D721Med (cell line): ENCODE measurements at regions not wholly inside any gene's neighbourhood (a gene's known extent, or its start where the extent isn't known, plus 50 kb on each side); places are given as distances from the start of the nearest gene placed in this dataset.
"Not testable (repeated sequence)": the region's sequence is repeated elsewhere in the genome, so short reads cannot be mapped to it uniquely, and the experiment has no call there.

ENCODE experiments used
- DNase-seq: peaks from one replicate; pipeline ENCODE4 v3.0.0; 2011; ENCODE audit warnings: low spot score; ENCODE audit not compliant: insufficient read length
- FAIRE-seq: peaks from 2 replicates; lab custom pipeline; 2011; peaks lifted over from hg19 to GRCh38; lab: Jason Lieb, UNC
- CTCF ChIP-seq: IDR thresholded peaks from 2 replicates; pipeline ENCODE4 v1.5.1; 2012; ENCODE audit warnings: mild to moderate bottlenecking, control low read depth; ENCODE audit not compliant: insufficient read depth; ENCODE audit errors: missing control alignments

DNA sequence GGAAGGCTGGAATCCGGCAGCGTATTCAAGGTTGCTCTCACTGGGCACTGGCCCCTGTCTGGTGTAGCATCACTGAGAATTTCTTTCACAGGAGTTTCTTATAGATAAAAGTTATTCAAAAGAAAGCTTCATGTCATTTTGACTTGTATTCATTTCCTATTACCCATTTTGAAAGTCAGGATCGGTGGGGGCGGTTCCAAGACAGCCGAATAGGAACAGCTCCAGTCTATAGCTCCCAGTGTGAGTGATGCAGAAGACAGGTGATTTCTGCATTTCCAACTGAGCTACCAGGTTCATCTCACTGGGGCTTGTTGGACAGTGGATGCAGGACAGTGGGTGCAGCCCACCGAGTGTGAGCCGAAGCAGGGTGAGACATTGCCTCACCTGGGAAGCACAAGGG, 51.5 kb upstream of the CDC42EP3 start:
- DNase-seq, FAIRE-seq: not testable (repeated sequence)

GRCh38 chr2:37730037-37730818, 58.8 kb upstream of the CDC42EP3 start:
- no peak for TF ChIP-seq CTCF
- FAIRE-seq (no peak), DNase-seq (no peak)

DNA sequence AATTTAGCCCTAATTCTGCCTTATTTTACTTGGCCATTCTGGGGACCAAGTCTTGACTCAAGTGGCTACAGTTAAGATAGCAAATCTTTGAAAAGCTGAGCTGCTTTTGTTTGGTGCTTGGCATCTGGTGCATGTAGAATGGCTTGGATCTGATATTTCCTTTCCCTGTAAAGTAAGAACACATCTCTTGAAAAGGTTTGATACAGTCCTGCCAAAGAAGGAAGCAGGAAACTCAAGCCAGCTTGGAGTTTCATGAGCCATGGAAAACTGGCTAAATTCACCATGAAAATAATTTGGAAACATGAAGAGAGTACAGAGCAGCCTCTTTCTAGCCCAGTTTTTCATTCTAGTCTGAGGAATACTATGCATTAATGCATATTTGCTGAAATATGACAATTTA, 61.0 kb upstream of the CDC42EP3 start:
- not testable (repeated sequence) for DNase-seq, FAIRE-seq

DNA sequence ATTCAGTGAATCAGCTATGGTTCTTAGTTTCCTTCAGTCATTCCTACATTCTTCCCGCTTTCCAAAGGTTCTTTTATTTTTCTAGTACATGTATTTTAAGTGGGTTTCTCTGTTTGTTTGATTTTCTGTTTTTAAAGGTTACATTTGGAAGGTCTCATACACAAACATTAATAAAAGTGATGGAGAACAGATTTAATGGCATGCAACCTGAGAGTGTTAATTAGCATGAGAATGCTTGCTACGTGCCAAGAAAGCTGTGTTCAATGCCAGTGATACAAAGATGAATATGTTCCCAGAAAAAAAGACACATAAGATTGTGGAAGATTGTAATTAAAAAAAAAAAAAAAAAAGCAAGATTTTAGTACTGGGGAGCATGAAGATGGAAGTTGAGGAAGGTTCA, 61.8 kb upstream of the CDC42EP3 start:
- no peak for FAIRE-seq
- DNase-seq = no peak
- TF ChIP-seq CTCF = no peak

DNA sequence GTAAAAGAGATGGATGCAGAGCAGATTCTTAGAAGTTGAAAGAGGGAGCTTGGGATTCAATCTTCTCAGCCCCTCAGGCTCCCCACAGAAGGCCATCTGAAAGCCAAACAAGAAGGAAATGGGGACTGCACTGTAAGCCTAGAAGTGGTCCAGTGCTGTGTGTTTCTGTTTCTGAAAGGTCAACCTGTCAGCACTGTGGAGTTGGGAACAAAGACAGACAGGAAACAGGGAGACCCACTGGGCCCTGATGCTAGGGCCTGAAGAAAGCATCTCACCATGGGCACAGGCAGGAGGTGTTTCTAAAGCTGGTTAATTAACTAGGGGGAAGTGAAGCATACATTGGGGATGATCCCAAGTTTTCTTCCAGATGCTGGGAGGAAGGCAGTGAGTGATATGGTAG, 62.5 kb upstream of the CDC42EP3 start:
- DNase-seq, FAIRE-seq: not testable (repeated sequence)

GRCh38 chr2:37734891-37735523, 63.6 kb upstream of the CDC42EP3 start:
- FAIRE-seq, DNase-seq: not testable (repeated sequence)

GRCh38 chr2:37735524-37735910, 64.1 kb upstream of the CDC42EP3 start:
- not testable (repeated sequence) for DNase-seq, FAIRE-seq

DNA sequence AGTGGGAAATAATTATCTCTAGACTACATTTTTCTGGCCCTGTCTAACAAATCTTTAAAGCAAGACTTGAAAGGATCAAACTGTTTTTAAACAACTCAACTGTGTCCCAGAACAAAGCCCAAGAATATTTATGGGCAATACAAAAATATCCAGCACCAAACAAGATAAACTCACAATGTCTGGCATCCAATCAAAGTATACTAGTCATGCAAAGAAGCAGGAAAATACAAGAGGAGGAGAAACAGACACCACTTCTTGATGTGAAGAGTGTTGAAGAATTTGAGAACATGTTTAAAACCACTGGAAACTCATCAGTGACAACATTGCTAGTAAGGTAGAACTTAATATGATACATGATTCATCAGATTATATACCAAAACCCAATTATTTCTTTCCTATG, 66.1 kb upstream of the CDC42EP3 start:
- no peak for TF ChIP-seq CTCF
- DNase-seq = no peak
- peak; percentile 16 for FAIRE-seq

- no peak for FAIRE-seq
- TF ChIP-seq CTCF = no peak
Observed at GRCh38 chr2:37738266-37738885, 66.9 kb upstream of the CDC42EP3 start.

More at GRCh38 chr2:37738266-37738885, 66.9 kb upstream of the CDC42EP3 start:
- DNase-seq = no peak
